ENCODE measurements at regions not wholly inside any gene's neighbourhood (a gene's known extent, or its start where the extent isn't known, plus 50 kb on each side); places are given as distances from the start of the nearest gene placed in this dataset.

DNA sequence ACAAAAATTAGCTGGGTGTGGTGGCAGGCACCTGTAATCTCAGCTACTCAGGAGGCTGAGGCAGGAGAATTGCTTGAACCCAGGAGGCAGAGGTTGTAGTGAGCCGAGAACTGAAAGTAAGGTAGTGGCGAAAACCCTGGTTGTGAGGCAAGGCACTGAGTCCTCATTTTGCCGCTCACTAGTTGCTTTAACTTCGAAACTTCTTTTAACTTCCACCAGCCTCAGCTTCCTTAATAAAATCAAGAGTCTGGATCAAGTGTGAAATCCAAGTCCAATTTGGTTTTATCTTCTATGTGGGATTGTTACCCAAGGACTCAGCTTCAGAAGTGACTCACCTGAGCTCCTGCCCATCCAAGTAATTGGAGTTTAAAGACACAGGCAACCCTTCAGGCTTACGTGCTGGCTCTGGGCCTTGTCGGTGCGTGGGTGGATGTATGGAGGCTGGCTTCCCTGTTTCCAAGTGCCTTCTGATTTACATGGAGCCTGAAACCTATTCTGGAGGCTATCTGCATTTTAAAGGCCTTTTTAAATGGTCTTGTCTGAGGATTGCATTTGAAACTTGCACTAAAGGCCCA is 374.2 kb upstream of the ID2 start:
- TF ChIP-seq GABPA (IDR thresholded peaks at IDR 0.05 in 1 of 2, conservative IDR thresholded peaks at IDR 0.05 in 1 of 2) (no peak), TAF1 (conservative IDR thresholded peaks at IDR 0.05) (no peak), RXRA (IDR thresholded peaks at IDR 0.05) (no peak), SP1 (IDR thresholded peaks at IDR 0.05) (no peak)
- TF ChIP-seq, protein P1, sequence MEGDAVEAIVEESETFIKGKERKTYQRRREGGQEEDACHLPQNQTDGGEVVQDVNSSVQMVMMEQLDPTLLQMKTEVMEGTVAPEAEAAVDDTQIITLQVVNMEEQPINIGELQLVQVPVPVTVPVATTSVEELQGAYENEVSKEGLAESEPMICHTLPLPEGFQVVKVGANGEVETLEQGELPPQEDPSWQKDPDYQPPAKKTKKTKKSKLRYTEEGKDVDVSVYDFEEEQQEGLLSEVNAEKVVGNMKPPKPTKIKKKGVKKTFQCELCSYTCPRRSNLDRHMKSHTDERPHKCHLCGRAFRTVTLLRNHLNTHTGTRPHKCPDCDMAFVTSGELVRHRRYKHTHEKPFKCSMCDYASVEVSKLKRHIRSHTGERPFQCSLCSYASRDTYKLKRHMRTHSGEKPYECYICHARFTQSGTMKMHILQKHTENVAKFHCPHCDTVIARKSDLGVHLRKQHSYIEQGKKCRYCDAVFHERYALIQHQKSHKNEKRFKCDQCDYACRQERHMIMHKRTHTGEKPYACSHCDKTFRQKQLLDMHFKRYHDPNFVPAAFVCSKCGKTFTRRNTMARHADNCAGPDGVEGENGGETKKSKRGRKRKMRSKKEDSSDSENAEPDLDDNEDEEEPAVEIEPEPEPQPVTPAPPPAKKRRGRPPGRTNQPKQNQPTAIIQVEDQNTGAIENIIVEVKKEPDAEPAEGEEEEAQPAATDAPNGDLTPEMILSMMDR (IDR thresholded peaks at IDR 0.05; ENCODE audit: low read depth, low read length, missing input control), result no peak
- TF ChIP-seq, protein P2, sequence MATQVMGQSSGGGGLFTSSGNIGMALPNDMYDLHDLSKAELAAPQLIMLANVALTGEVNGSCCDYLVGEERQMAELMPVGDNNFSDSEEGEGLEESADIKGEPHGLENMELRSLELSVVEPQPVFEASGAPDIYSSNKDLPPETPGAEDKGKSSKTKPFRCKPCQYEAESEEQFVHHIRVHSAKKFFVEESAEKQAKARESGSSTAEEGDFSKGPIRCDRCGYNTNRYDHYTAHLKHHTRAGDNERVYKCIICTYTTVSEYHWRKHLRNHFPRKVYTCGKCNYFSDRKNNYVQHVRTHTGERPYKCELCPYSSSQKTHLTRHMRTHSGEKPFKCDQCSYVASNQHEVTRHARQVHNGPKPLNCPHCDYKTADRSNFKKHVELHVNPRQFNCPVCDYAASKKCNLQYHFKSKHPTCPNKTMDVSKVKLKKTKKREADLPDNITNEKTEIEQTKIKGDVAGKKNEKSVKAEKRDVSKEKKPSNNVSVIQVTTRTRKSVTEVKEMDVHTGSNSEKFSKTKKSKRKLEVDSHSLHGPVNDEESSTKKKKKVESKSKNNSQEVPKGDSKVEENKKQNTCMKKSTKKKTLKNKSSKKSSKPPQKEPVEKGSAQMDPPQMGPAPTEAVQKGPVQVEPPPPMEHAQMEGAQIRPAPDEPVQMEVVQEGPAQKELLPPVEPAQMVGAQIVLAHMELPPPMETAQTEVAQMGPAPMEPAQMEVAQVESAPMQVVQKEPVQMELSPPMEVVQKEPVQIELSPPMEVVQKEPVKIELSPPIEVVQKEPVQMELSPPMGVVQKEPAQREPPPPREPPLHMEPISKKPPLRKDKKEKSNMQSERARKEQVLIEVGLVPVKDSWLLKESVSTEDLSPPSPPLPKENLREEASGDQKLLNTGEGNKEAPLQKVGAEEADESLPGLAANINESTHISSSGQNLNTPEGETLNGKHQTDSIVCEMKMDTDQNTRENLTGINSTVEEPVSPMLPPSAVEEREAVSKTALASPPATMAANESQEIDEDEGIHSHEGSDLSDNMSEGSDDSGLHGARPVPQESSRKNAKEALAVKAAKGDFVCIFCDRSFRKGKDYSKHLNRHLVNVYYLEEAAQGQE (IDR thresholded peaks at IDR 0.05), result no peak
